Activated T-cell treated with anti-CD3 and anti-CD28 coated beads, Interleukin-2, amount 50 U/mL, for 4 hours (primary cell): ENCODE measurements at regions not wholly inside any gene's neighbourhood (a gene's known extent, or its start where the extent isn't known, plus 50 kb on each side); places are given as distances from the start of the nearest gene placed in this dataset.
"Not testable (repeated sequence)": the region's sequence is repeated elsewhere in the genome, so short reads cannot be mapped to it uniquely, and the experiment has no call there.

Source experiments
- ATAC-seq, 2 donors: fragments of 200-7000 bp; cut with Tn5 transposase; one replicate each; pipeline ENCODE4 v1.10.0; 2021
- DNase-seq: peaks from one replicate; pipeline ENCODE4 v3.0.0-alpha.2; 2020
- H3K27me3 Mint-ChIP-seq: one replicate; pipeline ENCODE4 v1.8.0; 2021; ENCODE audit warnings: low read depth, mixed read lengths
- H3K36me3 Mint-ChIP-seq: one replicate; pipeline ENCODE4 v1.8.0; 2022; ENCODE audit warnings: mixed read lengths; ENCODE audit not compliant: insufficient read depth
- H3K4me1 Mint-ChIP-seq: one replicate; pipeline ENCODE4 v1.8.0; 2021; ENCODE audit warnings: low read depth, mixed read lengths
- H3K4me3 Mint-ChIP-seq: one replicate; pipeline ENCODE4 v1.8.0; 2021; ENCODE audit warnings: mild to moderate bottlenecking, moderate library complexity, mixed read lengths
- H3K9me3 Mint-ChIP-seq: one replicate; pipeline ENCODE4 v1.8.0; 2021; ENCODE audit warnings: mixed read lengths

GRCh38 chrX:39277685-39278390 lies 476.6 kb downstream of the MID1IP1 start:
- DNase-seq, H3K27me3 Mint-ChIP-seq, H3K36me3 Mint-ChIP-seq, ATAC-seq, H3K4me1 Mint-ChIP-seq, H3K9me3 Mint-ChIP-seq, H3K4me3 Mint-ChIP-seq: not testable (repeated sequence)

DNA sequence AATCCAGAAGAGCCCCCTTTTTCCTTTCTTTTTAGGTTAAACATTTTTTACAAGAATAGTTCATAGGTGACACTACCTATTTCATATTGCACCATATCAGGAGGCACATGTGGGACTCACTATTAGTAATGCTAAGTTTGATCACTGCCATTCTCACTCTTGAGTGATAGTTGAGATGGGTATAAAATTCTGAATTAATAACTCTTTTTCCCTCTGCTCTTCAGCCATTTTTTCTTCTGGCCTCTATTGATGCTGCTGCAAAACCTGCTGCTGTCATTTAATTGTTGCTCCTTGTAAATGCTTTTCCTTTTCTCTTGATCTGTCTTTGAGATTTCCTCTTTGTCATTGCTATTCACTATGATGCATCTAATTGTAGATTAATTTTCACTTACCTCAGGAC lies 482.0 kb downstream of the MID1IP1 start:
- Mint-ChIP-seq H3K4me1 (no peaks in the 10 kb centered on the region), H3K9me3 (peaks cover 11% of the 10 kb centered on the region), H3K36me3 (peaks cover 7% of the 10 kb centered on the region), H3K4me3 (no peak overlapping the region), H3K27me3 (no peaks in the 10 kb centered on the region)
- DNase-seq: no peak
- no peak for ATAC-seq

GRCh38 chrX:39288592-39288991 lies 487.3 kb downstream of the MID1IP1 start:
- ATAC-seq: no peak
- DNase-seq: no peak
- no peaks in the 10 kb centered on the region for H3K27me3 Mint-ChIP-seq
- peaks cover 12% of the 10 kb centered on the region for H3K4me1 Mint-ChIP-seq
- H3K9me3 Mint-ChIP-seq: peaks cover 2% of the 10 kb centered on the region
- H3K4me3 Mint-ChIP-seq: no peak overlapping the region
- peaks cover 9% of the 10 kb centered on the region for H3K36me3 Mint-ChIP-seq

DNA sequence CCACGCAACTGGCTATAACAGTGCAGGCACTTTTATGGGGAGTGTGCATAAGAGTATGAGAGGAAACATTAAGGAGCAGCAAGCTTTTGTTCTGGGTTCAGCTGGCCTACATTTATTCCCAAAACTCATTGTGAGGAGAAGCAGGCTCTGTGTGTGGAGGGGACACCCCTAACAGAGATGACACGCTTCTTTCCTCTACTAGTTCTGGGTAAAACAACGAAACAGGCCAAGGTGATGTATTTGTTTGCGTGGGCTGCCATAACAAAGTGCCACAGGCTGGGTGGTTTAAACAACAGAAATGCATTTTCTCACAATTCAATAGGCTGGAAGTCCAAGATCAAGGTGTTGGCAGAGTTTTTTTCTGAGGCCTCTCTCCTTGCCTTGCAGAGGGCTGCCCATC lies 488.6 kb downstream of the MID1IP1 start:
- no peaks in the 10 kb centered on the region for H3K27me3 Mint-ChIP-seq
- H3K4me1 Mint-ChIP-seq: peaks cover 12% of the 10 kb centered on the region
- H3K4me3 Mint-ChIP-seq: no peak overlapping the region
- ATAC-seq (no peak), DNase-seq (no peak)
- H3K9me3 Mint-ChIP-seq: peaks cover 4% of the 10 kb centered on the region
- peaks cover 8% of the 10 kb centered on the region for H3K36me3 Mint-ChIP-seq

DNA sequence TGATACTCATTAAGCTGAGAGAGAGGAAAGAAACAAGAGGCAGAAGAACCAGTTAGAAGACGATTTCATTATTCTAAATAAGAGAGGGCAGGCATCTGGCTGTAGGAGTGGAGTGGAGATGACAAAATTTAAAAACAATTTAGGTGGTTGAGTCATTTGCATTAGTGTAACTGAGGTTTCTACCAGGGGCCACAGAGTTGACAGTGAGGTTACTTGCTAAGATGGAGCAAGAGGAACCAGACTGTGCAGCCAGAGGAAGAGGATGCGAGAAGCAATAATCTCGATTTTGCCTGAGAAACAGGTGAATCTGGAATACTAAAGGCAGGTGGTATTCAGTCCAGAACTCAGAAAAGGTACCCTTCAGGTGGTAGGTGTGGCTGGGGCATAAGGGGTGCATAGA lies 491.9 kb downstream of the MID1IP1 start:
- H3K36me3 Mint-ChIP-seq: peaks cover 12% of the 10 kb centered on the region
- no peaks in the 10 kb centered on the region for H3K27me3 Mint-ChIP-seq
- H3K4me1 Mint-ChIP-seq: peaks cover 27% of the 10 kb centered on the region
- ATAC-seq (no peak), DNase-seq (no peak)
- H3K9me3 Mint-ChIP-seq: peaks cover 12% of the 10 kb centered on the region
- H3K4me3 Mint-ChIP-seq: no peak overlapping the region

- H3K4me3 Mint-ChIP-seq: no peak overlapping the region
- peaks cover 15% of the 10 kb centered on the region for H3K36me3 Mint-ChIP-seq
- peaks cover 40% of the 10 kb centered on the region for H3K4me1 Mint-ChIP-seq
- H3K27me3 Mint-ChIP-seq: no peaks in the 10 kb centered on the region
- DNase-seq (no peak), ATAC-seq (no peak)
- H3K9me3 Mint-ChIP-seq: peaks cover 12% of the 10 kb centered on the region
Measured at GRCh38 chrX:39296472-39296871, 495.2 kb downstream of the MID1IP1 start.

DNA sequence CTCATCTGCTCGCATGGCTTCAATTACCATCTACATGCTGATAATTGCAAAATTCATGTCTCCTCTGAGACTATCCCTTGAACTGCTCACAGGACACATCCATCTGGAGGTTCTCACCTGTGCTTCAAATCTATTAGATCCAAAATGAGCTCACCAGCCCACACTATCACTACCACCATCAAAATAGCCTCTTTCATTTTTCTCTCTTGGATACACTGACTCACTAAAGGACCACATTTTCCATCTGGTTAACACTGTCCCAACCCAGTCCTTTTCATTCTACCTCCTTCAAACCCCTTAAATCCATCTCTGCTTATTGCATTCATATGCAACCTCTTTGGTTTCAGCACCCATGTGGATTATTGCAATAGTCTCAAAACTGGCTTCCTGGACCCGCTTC lies 497.6 kb downstream of the MID1IP1 start:
- no peak for DNase-seq
- peak in 1 of 2 donors; percentile 27 for ATAC-seq
- Mint-ChIP-seq H3K9me3 (peaks cover 12% of the 10 kb centered on the region), H3K4me1 (peaks cover 31% of the 10 kb centered on the region), H3K4me3 (no peak overlapping the region), H3K27me3 (no peaks in the 10 kb centered on the region), H3K36me3 (peaks cover 9% of the 10 kb centered on the region)

DNA sequence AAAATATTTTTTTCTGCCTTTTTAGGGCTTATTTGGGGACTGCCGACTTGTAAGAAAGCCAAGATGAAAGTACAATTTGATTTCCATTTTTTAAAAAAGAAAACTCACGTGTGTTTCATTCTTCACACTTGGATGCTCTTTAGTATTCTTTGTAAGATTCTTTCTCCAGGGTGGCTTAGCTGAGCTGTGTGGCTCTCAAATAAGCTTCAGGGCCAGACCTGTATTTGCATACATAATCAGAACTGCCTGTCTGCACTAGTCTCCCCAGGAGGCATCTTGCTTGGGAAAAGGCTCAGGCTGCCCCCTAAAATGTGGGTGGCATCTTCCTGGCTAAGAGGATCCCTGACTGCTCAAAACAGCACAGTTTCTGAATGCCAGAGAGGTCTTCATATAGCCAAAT lies 498.4 kb downstream of the MID1IP1 start:
- Mint-ChIP-seq H3K4me1 (peaks cover 31% of the 10 kb centered on the region), H3K4me3 (no peak overlapping the region), H3K9me3 (peaks cover 10% of the 10 kb centered on the region), H3K27me3 (no peaks in the 10 kb centered on the region), H3K36me3 (peaks cover 8% of the 10 kb centered on the region)
- DNase-seq (no peak), ATAC-seq (no peak)

DNA sequence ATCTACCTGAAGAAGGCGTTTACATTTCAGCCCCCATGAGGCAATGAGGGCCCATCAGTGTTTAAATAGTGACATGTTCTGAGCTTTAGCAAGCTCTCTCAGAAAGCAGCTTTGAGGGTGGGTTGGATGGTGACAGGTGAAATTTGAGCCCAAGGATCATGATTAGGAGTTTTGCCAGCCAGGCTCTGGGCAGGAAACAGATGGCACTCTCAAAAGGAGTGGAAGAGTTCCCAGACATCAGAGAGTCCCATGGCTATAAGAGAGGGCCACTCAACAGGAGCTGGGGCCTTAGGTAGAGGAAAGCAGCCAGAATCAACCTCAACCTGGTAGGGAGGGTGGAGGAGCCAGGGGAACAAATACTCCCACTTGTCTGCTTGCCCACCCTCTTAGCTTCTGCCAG lies 499.8 kb downstream of the MID1IP1 start:
- H3K4me3 Mint-ChIP-seq: no peak overlapping the region
- ATAC-seq (no peak), DNase-seq (no peak)
- H3K27me3 Mint-ChIP-seq: no peaks in the 10 kb centered on the region
- H3K9me3 Mint-ChIP-seq: no peaks in the 10 kb centered on the region
- H3K36me3 Mint-ChIP-seq: peaks cover 3% of the 10 kb centered on the region
- peaks cover 29% of the 10 kb centered on the region for H3K4me1 Mint-ChIP-seq

GRCh38 chrX:39302838-39303237 lies 501.6 kb downstream of the MID1IP1 start:
- ATAC-seq: no peak
- Mint-ChIP-seq H3K36me3 (peaks cover 9% of the 10 kb centered on the region), H3K27me3 (no peaks in the 10 kb centered on the region), H3K4me1 (peaks cover 36% of the 10 kb centered on the region), H3K9me3 (no peaks in the 10 kb centered on the region), H3K4me3 (no peak overlapping the region)
- no peak for DNase-seq

DNA sequence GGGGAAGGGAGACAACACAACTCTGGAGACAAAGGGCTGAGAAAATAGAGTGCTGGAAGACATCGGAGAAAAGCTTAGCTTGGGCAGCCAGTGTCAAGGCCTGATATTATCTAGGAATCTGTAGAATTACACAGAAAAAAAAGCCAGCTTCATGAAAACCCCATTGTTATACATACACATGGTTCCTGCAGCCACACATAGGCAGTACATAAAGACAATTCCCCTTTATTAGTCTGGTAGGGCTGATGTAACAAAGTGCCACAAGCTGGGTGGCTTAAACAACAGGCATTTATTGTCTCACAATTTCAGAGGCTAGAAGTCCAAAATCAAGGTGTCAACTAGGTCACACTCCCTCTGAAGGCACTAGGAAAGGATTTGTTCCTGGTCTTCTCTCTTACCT lies 503.5 kb downstream of the MID1IP1 start:
- Mint-ChIP-seq H3K4me3 (no peak overlapping the region), H3K36me3 (peaks cover 6% of the 10 kb centered on the region), H3K27me3 (no peaks in the 10 kb centered on the region), H3K9me3 (no peaks in the 10 kb centered on the region), H3K4me1 (peaks cover 41% of the 10 kb centered on the region)
- DNase-seq (no peak), ATAC-seq (no peak)

GRCh38 chrX:39307488-39307887 lies 506.2 kb downstream of the MID1IP1 start:
- Mint-ChIP-seq H3K9me3 (no peaks in the 10 kb centered on the region), H3K36me3 (peaks cover 12% of the 10 kb centered on the region), H3K4me3 (no peak overlapping the region), H3K27me3 (no peaks in the 10 kb centered on the region), H3K4me1 (peaks cover 63% of the 10 kb centered on the region)
- ATAC-seq (no peak), DNase-seq (no peak)

- Mint-ChIP-seq H3K4me3 (no peak overlapping the region), H3K4me1 (peaks cover 69% of the 10 kb centered on the region), H3K36me3 (peaks cover 16% of the 10 kb centered on the region), H3K9me3 (no peaks in the 10 kb centered on the region), H3K27me3 (no peaks in the 10 kb centered on the region)
- ATAC-seq: no peak
- DNase-seq: no peak
Measured at GRCh38 chrX:39308126-39308525, 506.9 kb downstream of the MID1IP1 start.

GRCh38 chrX:39309018-39309635 lies 507.9 kb downstream of the MID1IP1 start:
- Mint-ChIP-seq H3K27me3 (no peaks in the 10 kb centered on the region), H3K4me1 (peaks cover 76% of the 10 kb centered on the region), H3K9me3 (no peaks in the 10 kb centered on the region), H3K4me3 (peak overlapping the region; percentile 52), H3K36me3 (peaks cover 19% of the 10 kb centered on the region)
- ATAC-seq (peak; percentile 83 to 92), DNase-seq (peak; percentile 54)

GRCh38 chrX:39309721-39310152 lies 508.5 kb downstream of the MID1IP1 start:
- Mint-ChIP-seq H3K36me3 (peaks cover 19% of the 10 kb centered on the region), H3K4me3 (peak overlapping the region; percentile 52), H3K4me1 (peaks cover 77% of the 10 kb centered on the region), H3K9me3 (no peaks in the 10 kb centered on the region), H3K27me3 (no peaks in the 10 kb centered on the region)
- ATAC-seq: peak; percentile 71 to 73
- DNase-seq: peak; percentile 43
